HFF-Myc (cell line): ENCODE measurements at regions not wholly inside any gene's neighbourhood (a gene's known extent, or its start where the extent isn't known, plus 50 kb on each side); places are given as distances from the start of the nearest gene placed in this dataset.

Source experiments
- DNase-seq: peaks from one replicate; pipeline ENCODE4 v3.0.0-alpha.2; 2011; ENCODE audit warnings: low read depth; ENCODE audit errors: extremely low read depth
- H3K4me3 ChIP-seq: replicated peaks from 2 replicates; pipeline ENCODE4 v1.5.1; 2011; ENCODE audit warnings: low read depth, mild to moderate bottlenecking, control low read depth, low read length
- TF ChIP-seq, protein P1 (sequence below): IDR thresholded peaks from 2 replicates; pipeline ENCODE4 v1.5.1; 2012; ENCODE audit warnings: mild to moderate bottlenecking, low read depth, low read length, control low read depth; ENCODE audit errors: missing control alignments

DNA sequence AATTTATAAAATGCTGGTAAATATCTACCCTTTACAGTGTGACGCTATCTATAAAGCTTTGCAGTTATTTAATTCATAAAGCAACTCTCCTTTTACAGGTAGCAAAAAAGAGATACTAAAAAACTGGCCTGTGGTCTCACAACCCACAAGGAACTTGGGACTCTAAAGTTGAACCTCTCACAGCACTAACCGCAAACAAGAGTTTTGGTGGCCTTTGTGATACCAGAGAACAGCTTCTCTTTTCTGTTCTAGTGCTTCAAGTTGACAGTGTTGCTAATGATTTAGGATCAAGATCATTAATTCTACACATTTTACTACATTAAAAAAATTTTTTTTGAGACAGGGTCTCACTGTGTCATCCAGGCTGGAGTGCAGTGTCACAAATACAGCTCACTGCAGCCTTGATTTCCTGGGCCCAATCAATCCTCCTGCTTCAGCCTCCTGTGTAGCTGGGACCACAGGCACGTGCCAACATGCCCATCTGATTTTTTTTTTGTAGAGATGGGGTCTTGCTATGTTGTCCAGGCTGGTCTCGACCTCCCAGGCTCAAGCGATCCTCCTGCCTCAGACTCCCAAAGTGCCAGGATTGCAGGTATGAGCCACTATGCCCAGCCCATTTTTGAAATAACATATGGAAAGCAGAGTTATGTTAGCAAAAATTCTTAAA, 56.0 kb upstream of the ST8SIA6 start:
- H3K4me3 ChIP-seq = no peak overlapping the region
- DNase-seq = no peak
- TF ChIP-seq, protein P1, sequence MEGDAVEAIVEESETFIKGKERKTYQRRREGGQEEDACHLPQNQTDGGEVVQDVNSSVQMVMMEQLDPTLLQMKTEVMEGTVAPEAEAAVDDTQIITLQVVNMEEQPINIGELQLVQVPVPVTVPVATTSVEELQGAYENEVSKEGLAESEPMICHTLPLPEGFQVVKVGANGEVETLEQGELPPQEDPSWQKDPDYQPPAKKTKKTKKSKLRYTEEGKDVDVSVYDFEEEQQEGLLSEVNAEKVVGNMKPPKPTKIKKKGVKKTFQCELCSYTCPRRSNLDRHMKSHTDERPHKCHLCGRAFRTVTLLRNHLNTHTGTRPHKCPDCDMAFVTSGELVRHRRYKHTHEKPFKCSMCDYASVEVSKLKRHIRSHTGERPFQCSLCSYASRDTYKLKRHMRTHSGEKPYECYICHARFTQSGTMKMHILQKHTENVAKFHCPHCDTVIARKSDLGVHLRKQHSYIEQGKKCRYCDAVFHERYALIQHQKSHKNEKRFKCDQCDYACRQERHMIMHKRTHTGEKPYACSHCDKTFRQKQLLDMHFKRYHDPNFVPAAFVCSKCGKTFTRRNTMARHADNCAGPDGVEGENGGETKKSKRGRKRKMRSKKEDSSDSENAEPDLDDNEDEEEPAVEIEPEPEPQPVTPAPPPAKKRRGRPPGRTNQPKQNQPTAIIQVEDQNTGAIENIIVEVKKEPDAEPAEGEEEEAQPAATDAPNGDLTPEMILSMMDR = no peak

DNA sequence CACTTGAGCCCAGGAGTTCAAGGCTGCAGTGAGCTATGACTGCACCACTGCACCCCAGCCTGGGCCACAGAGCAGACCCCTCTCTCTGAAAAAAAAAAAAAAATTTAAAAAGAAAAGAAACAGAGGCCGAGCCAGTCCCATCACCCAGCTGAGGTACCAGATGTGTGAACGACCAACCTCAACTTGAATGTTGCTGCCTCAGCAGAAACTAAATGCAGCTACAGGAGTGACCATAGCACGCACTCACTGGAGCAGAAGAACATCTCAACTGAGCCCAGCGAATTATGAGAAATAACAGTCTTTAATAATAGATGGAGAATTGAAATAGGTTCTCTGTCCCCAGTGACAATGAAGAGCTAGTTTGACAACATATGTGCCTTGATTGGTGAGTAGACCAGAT, 53.1 kb upstream of the ST8SIA6 start:
- TF ChIP-seq, protein P1 = no peak
- no peak overlapping the region for H3K4me3 ChIP-seq
- no peak for DNase-seq

DNA sequence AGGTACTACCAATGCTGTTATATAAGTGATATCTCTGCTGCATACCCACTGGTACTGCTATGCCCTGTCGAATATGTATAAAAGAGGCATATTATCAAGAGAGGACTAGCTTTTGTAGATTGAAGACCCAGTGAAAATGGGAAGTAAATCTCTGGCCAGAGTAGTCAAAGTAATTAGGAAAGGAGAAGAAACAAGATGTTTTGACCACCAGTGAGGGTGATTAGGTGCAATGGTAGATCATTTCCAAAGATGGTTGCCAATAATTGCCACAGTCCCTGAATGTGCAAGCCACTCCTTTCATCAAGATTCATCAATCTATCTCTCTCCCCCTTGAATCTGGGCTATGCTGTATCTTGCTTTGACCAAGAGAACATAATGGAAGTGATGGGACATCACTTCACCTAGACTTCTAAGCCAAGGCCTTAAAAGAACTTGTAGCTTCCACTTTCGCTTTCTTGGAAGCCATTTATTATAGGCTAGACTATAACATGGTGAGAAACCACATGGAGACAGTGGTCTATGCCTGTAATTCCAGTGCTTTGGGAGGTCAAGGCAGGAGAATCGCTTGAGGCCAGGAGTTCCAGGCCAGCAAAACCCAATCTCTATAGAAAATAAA, 52.6 kb upstream of the ST8SIA6 start:
- no peak overlapping the region for H3K4me3 ChIP-seq
- no peak for DNase-seq
- TF ChIP-seq, protein P1 = no peak

DNA sequence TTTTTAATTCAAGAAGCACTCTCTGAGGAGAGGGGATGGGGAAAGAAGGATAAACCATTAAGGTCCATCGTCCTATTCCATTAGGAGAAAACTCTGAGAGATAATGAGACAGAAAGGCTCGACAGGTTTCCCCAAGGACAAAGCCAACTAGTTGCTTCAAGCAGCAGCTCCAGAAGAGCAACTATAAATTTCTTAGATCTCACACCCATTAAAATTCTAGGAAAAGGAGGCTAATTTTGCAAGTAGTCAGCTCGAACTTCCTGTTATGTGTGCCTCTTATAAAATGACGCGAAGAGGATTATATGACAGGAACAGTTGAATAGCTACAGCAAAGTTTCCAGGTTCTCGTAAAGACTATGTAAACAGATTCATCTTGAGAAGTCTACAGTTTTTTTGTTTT, 52.0 kb upstream of the ST8SIA6 start:
- no peak overlapping the region for H3K4me3 ChIP-seq
- no peak for DNase-seq

DNA sequence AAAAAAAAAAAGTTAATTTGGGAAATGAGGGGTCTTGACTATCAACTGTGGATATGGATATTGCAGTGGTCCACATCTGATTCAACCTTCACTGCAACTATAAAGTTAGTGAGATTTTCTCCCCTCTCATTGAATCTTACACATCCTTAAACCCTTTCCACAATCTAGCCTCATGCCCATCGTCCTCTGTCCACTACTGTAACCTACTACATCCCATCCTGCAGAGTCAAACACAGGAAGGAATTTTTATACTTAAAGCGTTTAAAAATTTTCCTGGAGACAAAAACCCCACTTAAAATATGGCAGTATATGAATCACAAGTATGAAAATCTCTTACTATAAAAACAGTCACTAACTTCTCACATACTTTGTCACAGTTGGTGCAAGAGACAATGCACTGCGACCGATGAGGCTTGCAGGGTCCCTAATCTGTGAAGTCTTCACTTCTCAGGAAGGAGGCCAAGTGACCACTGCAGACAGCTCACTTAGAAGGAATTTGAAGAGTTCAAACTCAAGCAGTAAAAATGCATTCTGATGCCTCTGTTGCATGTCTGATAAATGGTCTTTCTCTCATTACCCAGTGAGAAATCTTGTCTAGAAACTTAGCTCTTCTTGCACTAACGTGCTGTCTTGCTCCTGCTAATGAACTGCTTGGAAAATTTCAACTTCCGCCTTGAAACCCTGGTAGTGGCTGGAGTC, 50.3 kb upstream of the ST8SIA6 start:
- no peak for DNase-seq
- TF ChIP-seq, protein P1 = no peak
- no peak overlapping the region for H3K4me3 ChIP-seq

More for the DNA sequence above, 52.0 kb upstream of the ST8SIA6 start:
- TF ChIP-seq, protein P1 = no peak
